ENCODE measurements at regions not wholly inside any gene's neighbourhood (a gene's known extent, or its start where the extent isn't known, plus 50 kb on each side); places are given as distances from the start of the nearest gene placed in this dataset.

- no peak for DNase-seq (ENCODE audit: low read depth)
Measured at GRCh38 chr16:26295625-26296304, 604.0 kb downstream of the HS3ST4 start.

DNA sequence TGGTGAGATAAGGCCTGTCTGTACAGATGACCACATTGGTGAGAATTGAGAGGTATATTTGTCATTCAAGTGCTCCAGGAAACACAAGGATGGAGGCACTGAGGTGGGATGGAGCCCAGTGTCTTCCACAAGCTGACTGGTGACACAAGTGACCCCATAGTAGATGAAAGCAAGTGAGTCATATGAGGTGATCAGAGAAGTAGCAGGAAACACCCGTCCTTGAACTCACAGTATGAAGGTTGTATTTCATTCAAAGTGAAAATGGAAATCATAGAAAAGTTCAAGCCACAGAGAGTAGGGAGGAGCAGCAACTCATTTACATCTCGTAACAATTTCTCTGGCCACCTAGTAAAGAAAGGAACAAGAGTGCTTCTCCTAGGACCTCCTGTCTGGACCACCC lies 609.8 kb downstream of the HS3ST4 start:
- DNase-seq (ENCODE audit: low read depth), result no peak

DNA sequence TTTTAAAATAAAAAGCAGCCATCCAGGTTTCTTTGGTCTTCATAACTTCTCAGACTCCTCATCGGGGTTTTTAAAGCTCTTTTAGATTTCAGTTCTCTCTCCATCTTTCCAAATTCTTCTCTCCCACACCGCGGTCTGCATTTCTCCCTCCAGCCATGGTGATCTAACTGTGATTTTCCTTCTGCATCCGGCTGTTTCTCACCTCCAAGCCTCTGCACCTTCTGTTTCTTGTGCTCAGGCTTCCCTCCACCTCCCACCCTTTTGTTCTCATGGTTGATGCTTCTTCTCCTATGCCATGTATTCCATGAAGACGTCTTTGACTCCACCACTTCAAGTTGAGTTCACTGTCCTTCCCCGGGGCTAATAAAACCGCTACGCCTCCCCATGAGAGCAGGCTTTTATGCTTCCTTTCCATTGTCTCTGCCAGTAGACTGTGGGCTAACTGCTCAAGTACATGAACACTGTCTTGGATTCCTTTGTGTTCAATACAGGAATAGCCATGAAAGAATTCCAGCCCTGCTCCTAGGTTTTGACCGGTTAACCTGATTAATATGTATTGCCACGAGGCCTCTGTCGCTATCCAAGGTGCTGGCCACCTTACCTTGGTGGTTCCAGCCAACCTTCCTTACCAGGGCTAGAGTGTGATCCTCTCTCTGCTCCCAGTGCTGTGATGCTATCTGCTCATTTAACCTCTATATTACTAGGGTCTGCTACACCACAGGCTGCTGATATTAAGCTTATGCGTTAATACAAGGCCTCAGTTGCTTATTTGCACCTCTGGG lies 625.1 kb downstream of the HS3ST4 start:
- DNase-seq (ENCODE audit: low read depth), result no peak

DNA sequence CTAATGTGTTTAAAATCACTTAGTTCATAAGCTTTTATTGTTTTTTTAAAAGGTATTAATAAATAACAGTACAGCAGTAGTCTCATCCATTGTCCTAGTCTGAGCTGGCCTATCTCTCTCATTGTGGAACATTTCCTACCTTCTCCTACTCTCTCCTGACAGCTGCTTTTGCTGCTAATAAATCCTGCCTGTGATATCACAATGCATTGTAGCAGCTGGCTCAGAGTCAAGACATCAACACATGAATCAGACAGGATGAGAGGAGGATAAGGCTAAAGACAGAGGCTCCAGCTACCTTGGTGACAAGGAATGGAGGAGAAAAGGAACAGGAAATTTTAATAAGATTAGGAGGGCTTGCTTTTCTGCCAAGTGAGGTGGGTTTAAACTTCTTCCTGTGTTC lies 626.1 kb downstream of the HS3ST4 start:
- no peak for DNase-seq (ENCODE audit: low read depth)

DNA sequence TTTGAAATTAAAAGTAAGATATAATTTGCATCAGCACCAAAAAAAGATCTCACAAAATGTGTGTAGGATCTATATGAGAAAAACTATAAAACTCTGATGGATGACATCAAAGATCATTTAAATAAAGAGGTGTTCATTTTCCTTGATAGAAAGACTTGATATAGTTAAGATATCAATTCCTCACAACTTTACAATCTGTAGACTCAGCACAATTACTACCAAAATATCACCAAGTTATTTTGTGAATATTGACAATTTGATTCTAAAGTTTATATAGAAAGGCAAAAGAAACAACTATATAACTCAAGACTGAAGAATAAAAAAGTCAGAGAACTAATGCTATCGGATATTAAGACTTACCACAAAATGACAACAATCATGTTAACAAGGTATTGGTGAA lies 638.9 kb downstream of the HS3ST4 start:
- DNase-seq (ENCODE audit: low read depth), result no peak

GRCh38 chr16:26334218-26335111 lies 642.7 kb downstream of the HS3ST4 start:
- no peak for DNase-seq (ENCODE audit: low read depth)

DNA sequence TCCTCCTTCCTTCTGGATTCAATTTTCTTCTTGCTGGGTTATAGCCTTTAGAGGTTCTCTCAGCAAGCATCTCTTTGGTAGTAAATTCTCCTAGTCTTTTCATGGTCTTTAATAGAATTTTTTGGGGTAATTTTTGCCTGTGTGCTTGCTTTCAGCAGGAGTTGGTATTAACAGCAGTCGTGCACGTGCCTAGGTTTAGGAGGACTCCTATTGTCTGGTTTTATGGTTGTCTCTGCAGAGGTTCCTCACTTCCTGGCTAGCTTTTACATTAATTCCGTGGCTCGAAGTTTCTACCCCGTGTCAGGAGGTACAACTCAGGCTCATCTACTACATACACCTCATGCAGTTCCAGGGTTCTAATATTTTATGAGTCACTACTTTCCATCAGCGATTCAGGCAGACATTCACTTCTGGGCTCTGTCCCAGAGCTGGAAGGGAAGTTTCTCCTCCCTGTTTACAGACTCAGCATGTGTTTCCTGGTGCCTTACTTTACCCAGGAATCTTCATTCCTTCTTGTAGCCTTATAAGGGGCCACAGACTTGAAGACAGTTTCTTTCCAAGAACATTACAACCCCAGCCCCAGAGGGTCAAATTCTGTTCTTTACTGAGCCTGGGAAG lies 643.6 kb downstream of the HS3ST4 start:
- no peak for DNase-seq (ENCODE audit: low read depth)

GRCh38 chr16:26342621-26343020 lies 650.9 kb downstream of the HS3ST4 start:
- no peak for DNase-seq (ENCODE audit: low read depth)

- no peak for DNase-seq (ENCODE audit: low read depth)
Measured at GRCh38 chr16:26344240-26344776, 652.5 kb downstream of the HS3ST4 start.

GRCh38 chr16:26344976-26345375 lies 653.2 kb downstream of the HS3ST4 start:
- DNase-seq (ENCODE audit: low read depth), result no peak

DNA sequence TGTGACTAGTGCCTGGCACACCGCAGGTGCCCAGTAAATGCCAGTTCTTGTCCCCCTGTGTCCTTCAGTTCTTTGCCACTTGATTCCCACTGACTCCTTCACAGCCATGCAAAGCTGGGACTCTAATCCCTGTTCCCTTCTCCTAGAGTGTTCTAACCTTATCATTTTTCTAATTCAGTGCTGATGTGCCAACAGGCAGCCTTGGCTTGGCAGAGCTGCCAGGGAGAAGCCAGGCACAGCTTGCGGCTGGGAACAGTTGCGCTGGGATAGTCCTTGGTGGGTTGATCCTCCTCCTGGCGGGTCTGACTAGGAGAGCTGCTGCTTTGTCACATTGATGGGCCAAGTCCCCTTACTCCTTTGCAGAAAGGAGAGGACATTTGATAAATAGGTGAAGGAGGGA lies 654.2 kb downstream of the HS3ST4 start:
- DNase-seq (ENCODE audit: low read depth), result no peak

GRCh38 chr16:26348095-26348494 lies 656.3 kb downstream of the HS3ST4 start:
- DNase-seq (ENCODE audit: low read depth), result no peak

GRCh38 chr16:26360867-26361266 lies 669.1 kb downstream of the HS3ST4 start:
- no peak for DNase-seq (ENCODE audit: low read depth)

DNA sequence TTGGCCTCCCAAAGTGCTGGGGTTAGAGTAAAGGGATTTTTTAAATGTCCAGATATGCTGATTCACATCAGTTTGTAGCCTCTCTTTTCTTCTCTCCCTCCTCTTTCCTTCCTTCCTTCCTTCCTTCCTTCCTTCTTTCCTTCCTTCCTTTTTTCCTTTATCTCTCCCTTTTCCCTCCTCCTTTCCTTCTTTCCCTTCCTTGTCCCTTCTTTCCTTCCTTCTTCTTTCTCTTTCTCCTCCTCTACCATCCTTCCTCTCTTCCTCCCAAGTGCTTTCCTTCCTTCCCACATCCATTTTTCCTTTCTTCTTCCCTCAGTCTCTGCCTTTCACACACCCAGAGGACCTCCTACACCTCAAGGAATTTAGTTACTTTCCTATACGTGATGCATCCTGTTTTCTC lies 671.8 kb downstream of the HS3ST4 start:
- no peak for DNase-seq (ENCODE audit: low read depth)

DNA sequence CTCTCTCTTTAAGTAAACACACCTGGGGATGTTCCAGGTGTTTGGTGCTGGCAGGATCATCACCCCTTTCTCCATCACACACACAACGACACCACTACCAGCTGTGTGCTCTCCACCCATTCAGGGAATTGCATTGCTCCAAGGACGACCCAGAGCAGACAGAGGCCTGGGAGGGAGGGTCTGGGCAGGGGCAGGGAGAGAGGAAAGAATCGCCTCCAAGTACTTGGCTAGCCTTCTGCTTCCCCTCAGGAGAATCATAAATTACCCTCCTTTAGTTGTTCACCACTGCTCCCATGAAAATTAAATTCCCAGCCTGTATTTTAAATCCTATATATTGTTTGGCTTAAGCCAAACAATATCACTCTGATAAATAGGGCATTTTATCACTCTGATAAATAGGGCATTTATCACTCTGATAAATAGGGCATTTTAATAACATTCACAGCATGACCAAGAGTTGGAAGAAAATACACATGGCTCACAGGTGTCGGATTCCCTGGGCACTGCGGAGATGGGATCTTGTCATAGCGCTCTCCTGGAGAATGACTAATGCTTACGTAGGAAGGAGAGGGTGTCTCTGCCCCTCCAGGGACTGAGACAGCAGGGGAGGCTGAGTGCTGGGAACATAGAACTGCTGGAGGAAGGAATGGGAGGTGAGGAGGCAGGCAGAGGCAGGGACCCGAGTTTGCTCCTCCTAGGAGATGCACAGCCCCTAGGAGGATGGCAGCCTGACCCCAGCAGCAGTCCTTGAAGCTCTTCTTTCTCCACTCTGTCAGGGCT lies 673.6 kb downstream of the HS3ST4 start:
- DNase-seq (ENCODE audit: low read depth), result no peak

GRCh38 chr16:26371349-26371869 lies 679.6 kb downstream of the HS3ST4 start:
- no peak for DNase-seq (ENCODE audit: low read depth)

- DNase-seq (ENCODE audit: low read depth), result no peak
Measured at GRCh38 chr16:26374279-26374925, 682.6 kb downstream of the HS3ST4 start.

DNA sequence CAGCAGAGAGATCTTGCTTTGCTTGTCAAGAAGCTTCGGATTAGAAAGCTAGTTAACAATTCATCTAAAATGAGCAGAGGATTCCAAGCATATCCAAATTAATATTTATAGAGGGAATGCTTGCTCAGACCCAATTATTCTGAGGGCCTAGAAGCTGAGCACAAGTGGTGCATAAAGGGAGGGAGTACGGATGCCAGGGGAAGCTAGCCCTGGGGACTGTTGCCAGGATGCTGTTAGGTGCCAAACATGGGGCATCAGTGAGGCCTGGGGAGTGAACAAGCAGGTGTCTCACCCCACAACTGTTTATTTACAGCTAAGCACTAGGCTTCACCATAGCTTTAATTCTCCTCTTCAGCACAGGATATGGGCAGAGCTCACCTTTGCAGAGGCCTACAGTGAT lies 684.1 kb upstream of the C16orf82 start:
- no peak for DNase-seq (ENCODE audit: low read depth)

DNA sequence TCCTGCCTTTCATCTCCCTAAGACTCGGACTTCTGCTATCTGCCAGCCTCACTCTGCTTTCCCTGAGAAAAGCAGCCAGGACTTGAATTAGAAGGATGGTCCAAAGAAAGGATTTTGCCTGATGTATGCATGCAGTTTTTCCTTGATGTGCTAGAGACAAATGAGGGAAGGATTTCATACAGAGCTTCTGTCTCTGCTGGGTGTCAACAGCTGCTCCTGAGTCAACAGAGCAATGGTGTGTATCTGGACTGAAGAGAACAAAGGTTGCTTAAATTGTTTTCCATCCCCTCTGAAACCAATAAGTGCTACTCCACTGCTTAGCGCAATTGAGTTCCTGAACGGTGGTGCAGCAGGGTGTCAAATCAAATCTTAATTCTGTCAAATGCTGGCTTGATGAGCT lies 680.6 kb upstream of the C16orf82 start:
- DNase-seq (ENCODE audit: low read depth), result no peak

DNA sequence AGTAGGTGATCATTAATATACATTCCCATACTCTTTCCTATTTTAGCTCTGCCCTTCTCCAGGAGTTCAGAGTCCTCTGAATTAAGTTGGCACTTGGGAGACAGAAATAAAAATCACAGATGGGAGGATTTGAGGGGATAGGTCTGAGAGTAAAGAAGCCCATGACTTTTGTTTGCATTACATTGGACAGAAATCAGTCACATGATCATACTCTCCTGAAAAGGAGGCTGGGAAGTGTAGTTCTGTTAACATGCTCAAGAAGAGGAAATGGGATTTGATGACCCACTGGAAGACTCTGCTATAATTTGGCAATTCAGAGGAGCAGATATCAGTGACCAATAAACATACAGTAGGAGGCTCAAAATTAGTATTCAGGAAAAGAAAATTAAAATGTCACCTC lies 674.9 kb upstream of the C16orf82 start:
- no peak for DNase-seq (ENCODE audit: low read depth)

All from ELR (cell line).